ENCODE measurements at regions not wholly inside any gene's neighbourhood (a gene's known extent, or its start where the extent isn't known, plus 50 kb on each side); places are given as distances from the start of the nearest gene placed in this dataset.
A peak's percentile ranks its signal among the peaks of the same experiment; 100 is the strongest.

- Histone ChIP-seq H2BK15ac (ENCODE audit: low read depth, low read length) (no peak overlapping the region), H3K4me2 (ENCODE audit: low read depth, low read length) (no peak overlapping the region), H4K5ac (ENCODE audit: low read depth, low read length) (no peak overlapping the region), H3K4me1 (ENCODE audit: control insufficient read depth, insufficient read depth, low read length) (no peaks in the 10 kb centered on the region), H4K20me1 (ENCODE audit: insufficient read depth, low read length) (no peaks in the 10 kb centered on the region), H2AK9ac (replicated peaks; ENCODE audit: low read depth, low read length, poor library complexity) (no peak overlapping the region), H3K27me3 (ENCODE audit: control insufficient read depth, insufficient read depth, low read length) (no peaks in the 10 kb centered on the region), H3K9me1 (ENCODE audit: insufficient read depth, low read length) (no peaks in the 10 kb centered on the region), H4K8ac (ENCODE audit: low read depth in 2 of 2, low read length in 2 of 2) (no peak overlapping the region), H3K9me3 (ENCODE audit: control insufficient read depth, insufficient read depth, low read length) (no peaks in the 10 kb centered on the region), H2BK5ac (ENCODE audit: low read depth, low read length, poor library complexity, severe bottlenecking) (no peak overlapping the region), H3K27ac (ENCODE audit: insufficient read depth, low read length) (no peak overlapping the region), H2BK120ac (ENCODE audit: low read depth, low read length) (no peak overlapping the region), H2AFZ (replicated peaks; ENCODE audit: low read length, poor library complexity) (no peak overlapping the region), H3K23ac (ENCODE audit: low read depth, low read length) (no peak overlapping the region), H3K36me3 (ENCODE audit: control insufficient read depth, insufficient read depth, low read length) (no peaks in the 10 kb centered on the region), H2AK5ac (ENCODE audit: low read depth, low read length) (no peak overlapping the region), H3K4ac (ENCODE audit: low read depth, low read length) (no peak overlapping the region), H4K91ac (ENCODE audit: insufficient read depth, low read depth, low read length) (no peak overlapping the region), H3K14ac (replicated peaks; ENCODE audit: low read depth, low read length) (no peak overlapping the region), H3K79me1 (ENCODE audit: low read depth in 1 of 2, low read length in 2 of 2) (no peaks in the 10 kb centered on the region), H3K9ac (ENCODE audit: low read depth, low read length) (no peak overlapping the region), H3K18ac (ENCODE audit: low read depth, low read length) (no peak overlapping the region), H3K4me3 (ENCODE audit: insufficient read depth, low read depth, low read length) (no peak overlapping the region), H2BK20ac (ENCODE audit: low read depth, low read length) (no peak overlapping the region), H3K56ac (ENCODE audit: extremely low read depth, insufficient read depth, low read length) (no peak overlapping the region)
- TF ChIP-seq, protein P1, sequence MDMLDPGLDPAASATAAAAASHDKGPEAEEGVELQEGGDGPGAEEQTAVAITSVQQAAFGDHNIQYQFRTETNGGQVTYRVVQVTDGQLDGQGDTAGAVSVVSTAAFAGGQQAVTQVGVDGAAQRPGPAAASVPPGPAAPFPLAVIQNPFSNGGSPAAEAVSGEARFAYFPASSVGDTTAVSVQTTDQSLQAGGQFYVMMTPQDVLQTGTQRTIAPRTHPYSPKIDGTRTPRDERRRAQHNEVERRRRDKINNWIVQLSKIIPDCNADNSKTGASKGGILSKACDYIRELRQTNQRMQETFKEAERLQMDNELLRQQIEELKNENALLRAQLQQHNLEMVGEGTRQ (IDR thresholded peaks at IDR 0.05; ENCODE audit: low read depth, low read length): no peak
- TF ChIP-seq FOS (IDR thresholded peaks at IDR 0.05; ENCODE audit: low read depth, low read length) (no peak), MAFK (IDR thresholded peaks at IDR 0.05; ENCODE audit: low read depth, low read length) (peak; percentile 46; the same call in 1 of the 2 replicates), RFX5 (IDR thresholded peaks at IDR 0.05; ENCODE audit: low read depth, low read length) (no peak), NFE2L2 (IDR thresholded peaks at IDR 0.05; ENCODE audit: low read depth, low read length) (no peak), POLR2A (IDR thresholded peaks at IDR 0.05; ENCODE audit: low read depth, low read length) (no peak), MXI1 (IDR thresholded peaks at IDR 0.05; ENCODE audit: borderline replicate concordance, low read depth, low read length) (no peak)
- dilution Hi-C loops (cut with HindIII; ENCODE audit: low sequenced_read_pairs, unreplicated experiment): no loop called here
- BruUV-seq (replicated peaks): no TSS peak
- CTCF ChIA-PET: no interaction called here
- WGBS, 2 experiments (ENCODE audit: extremely low coverage in 2 of 2, insufficient read length in 1 of 2): 100% methylated on average over 1 of the region's 2 CpGs; no CpG with 5 or more reads in 1 of the 2 experiments
- POLR2A ChIA-PET (ENCODE audit: unreplicated experiment): no interaction called here
- intact Hi-C loops (cut with micrococcal nuclease): no loop called here
- ATAC-seq (ENCODE audit: low read depth) (no peak), DNase-seq (no peak)
- in situ Hi-C loops (cut with MboI; ENCODE audit: low sequenced_read_pairs): no loop called here
Observed at GRCh38 chr13:34070544-34071303, 252.8 kb downstream of the RFC3 start.

All from IMR-90 (cell line).